Femur (tissue), 1 donor: ENCODE measurements at regions not wholly inside any gene's neighbourhood (a gene's known extent, or its start where the extent isn't known, plus 50 kb on each side); places are given as distances from the start of the nearest gene placed in this dataset.
A peak's percentile ranks its signal among the peaks of the same experiment; 100 is the strongest.
"Not testable (repeated sequence)": the region's sequence is repeated elsewhere in the genome, so short reads cannot be mapped to it uniquely, and the experiment has no call there.

Experiments used
- DNase-seq: peaks from one replicate; pipeline ENCODE4 v3.0.0-alpha.2; 2017

GRCh38 chr9:134547161-134548100 lies 94.2 kb upstream of the COL5A1 start:
- peak; percentile 39 for DNase-seq

GRCh38 chr9:134548185-134548584 lies 93.4 kb upstream of the COL5A1 start:
- peak; percentile 21 for DNase-seq

GRCh38 chr9:134548618-134549017 lies 93.0 kb upstream of the COL5A1 start:
- peak; percentile 20 for DNase-seq

- peak; percentile 17 for DNase-seq
Observed at GRCh38 chr9:134549336-134549735, 92.3 kb upstream of the COL5A1 start.

GRCh38 chr9:134550081-134550480 lies 91.5 kb upstream of the COL5A1 start:
- DNase-seq, result not testable (repeated sequence)

- peak; percentile 21 for DNase-seq
Observed at GRCh38 chr9:134550584-134550983, 91.0 kb upstream of the COL5A1 start.

GRCh38 chr9:134551176-134551575 lies 90.4 kb upstream of the COL5A1 start:
- DNase-seq, result peak; percentile 37

- peak; percentile 91 for DNase-seq
Observed at GRCh38 chr9:134551644-134552348, 89.8 kb upstream of the COL5A1 start.

- peak; percentile 41 for DNase-seq
Observed at GRCh38 chr9:134552349-134552990, 89.1 kb upstream of the COL5A1 start.

GRCh38 chr9:134553061-134553891 lies 88.3 kb upstream of the COL5A1 start:
- DNase-seq, result peak; percentile 26

GRCh38 chr9:134553996-134554372 lies 87.6 kb upstream of the COL5A1 start:
- DNase-seq, result no peak

GRCh38 chr9:134554373-134555093 lies 87.1 kb upstream of the COL5A1 start:
- no peak for DNase-seq

- DNase-seq, result peak; percentile 68
Observed at GRCh38 chr9:134555094-134555650, 86.4 kb upstream of the COL5A1 start.

- peak; percentile 92 for DNase-seq
Observed at GRCh38 chr9:134556531-134557068, 85.0 kb upstream of the COL5A1 start.

GRCh38 chr9:134557331-134557730 lies 84.3 kb upstream of the COL5A1 start:
- peak; percentile 21 for DNase-seq

- peak; percentile 8 for DNase-seq
Observed at GRCh38 chr9:134558124-134558905, 83.3 kb upstream of the COL5A1 start.

- DNase-seq, result peak; percentile 25
Observed at GRCh38 chr9:134559013-134559412, 82.6 kb upstream of the COL5A1 start.

- DNase-seq, result no peak
Observed at GRCh38 chr9:134560206-134560605, 81.4 kb upstream of the COL5A1 start.

- no peak for DNase-seq
Observed at GRCh38 chr9:134560654-134561053, 80.9 kb upstream of the COL5A1 start.

- no peak for DNase-seq
Observed at GRCh38 chr9:134561427-134562145, 80.0 kb upstream of the COL5A1 start.
